NCI-H2196 treated with DMSO at 0.1 percent for 48 hours (cell line): ENCODE measurements at regions not wholly inside any gene's neighbourhood (a gene's known extent, or its start where the extent isn't known, plus 50 kb on each side); places are given as distances from the start of the nearest gene placed in this dataset.
"Not testable (repeated sequence)": the region's sequence is repeated elsewhere in the genome, so short reads cannot be mapped to it uniquely, and the experiment has no call there.

Experiments used
- DNase-seq: peaks from one replicate; lab custom pipeline; 2025; ENCODE audit not compliant: unreplicated experiment; lab: John Stamatoyannopoulos, UW

GRCh38 chr5:69004127-69004526, 89.7 kb upstream of the SLC30A5 start:
- DNase-seq, result no peak

GRCh38 chr5:69004676-69005075, 89.1 kb upstream of the SLC30A5 start:
- no peak for DNase-seq

- no peak for DNase-seq
These were observed 87.8 kb upstream of the SLC30A5 start for GRCh38 chr5:69006030-69006429.

- DNase-seq, result no peak
These were observed 86.7 kb upstream of the SLC30A5 start for GRCh38 chr5:69007163-69007562.

- peak; percentile 1 for DNase-seq
These were observed 86.0 kb upstream of the SLC30A5 start for GRCh38 chr5:69007726-69008368.

- DNase-seq, result no peak
These were observed 83.3 kb upstream of the SLC30A5 start for GRCh38 chr5:69010476-69010875.

GRCh38 chr5:69011910-69012309, 81.9 kb upstream of the SLC30A5 start:
- no peak for DNase-seq

- peak; percentile 56 for DNase-seq
These were observed 80.3 kb upstream of the SLC30A5 start for GRCh38 chr5:69013481-69013880.

- DNase-seq, result not testable (repeated sequence)
These were observed 79.8 kb upstream of the SLC30A5 start for GRCh38 chr5:69014007-69014406.

GRCh38 chr5:69019668-69020375, 74.0 kb upstream of the SLC30A5 start:
- no peak for DNase-seq

- no peak for DNase-seq
These were observed 69.6 kb upstream of the SLC30A5 start for GRCh38 chr5:69024241-69024651.

- DNase-seq, result no peak
These were observed 64.5 kb upstream of the SLC30A5 start for GRCh38 chr5:69029292-69029691.

GRCh38 chr5:69030358-69031062, 63.3 kb upstream of the SLC30A5 start:
- no peak for DNase-seq

GRCh38 chr5:69032009-69032408, 61.8 kb upstream of the SLC30A5 start:
- no peak for DNase-seq

GRCh38 chr5:69033690-69034089, 60.1 kb upstream of the SLC30A5 start:
- DNase-seq, result no peak

- no peak for DNase-seq
These were observed 58.9 kb upstream of the SLC30A5 start for GRCh38 chr5:69034898-69035297.

- no peak for DNase-seq
These were observed 58.1 kb upstream of the SLC30A5 start for GRCh38 chr5:69035665-69036064.

- DNase-seq, result no peak
These were observed 55.3 kb upstream of the SLC30A5 start for GRCh38 chr5:69038539-69038938.

- DNase-seq, result no peak
These were observed 54.0 kb upstream of the SLC30A5 start for GRCh38 chr5:69039829-69040228.

GRCh38 chr5:69042500-69042899, 51.3 kb upstream of the SLC30A5 start:
- DNase-seq, result no peak

- peak; percentile 61 for DNase-seq
These were observed 50.7 kb upstream of the SLC30A5 start for GRCh38 chr5:69042915-69043654.

- DNase-seq, result no peak
These were observed 50.2 kb upstream of the SLC30A5 start for GRCh38 chr5:69043655-69043996.
